ENCODE measurements at regions not wholly inside any gene's neighbourhood (a gene's known extent, or its start where the extent isn't known, plus 50 kb on each side); places are given as distances from the start of the nearest gene placed in this dataset.

DNA sequence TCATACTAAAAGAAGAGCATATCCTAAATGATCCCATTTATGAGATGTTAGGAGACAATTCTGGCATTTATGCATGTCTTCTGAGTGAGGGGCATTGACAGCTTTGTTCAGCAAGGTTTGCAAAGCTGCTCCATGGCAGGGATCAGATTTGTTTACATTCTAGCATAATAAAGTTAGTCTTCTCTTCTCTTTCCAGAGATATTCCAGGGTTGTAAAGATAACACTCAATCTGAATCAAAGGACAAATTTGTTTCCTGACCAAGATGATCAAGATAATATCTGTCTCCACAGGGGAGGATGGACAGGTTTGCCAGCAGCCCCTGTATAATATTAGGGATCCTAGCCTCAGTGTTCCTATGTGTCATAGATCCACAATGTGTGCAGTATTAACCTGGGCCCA lies 77.5 kb upstream of the ZC3H12C start:
- TF ChIP-seq, protein P1, sequence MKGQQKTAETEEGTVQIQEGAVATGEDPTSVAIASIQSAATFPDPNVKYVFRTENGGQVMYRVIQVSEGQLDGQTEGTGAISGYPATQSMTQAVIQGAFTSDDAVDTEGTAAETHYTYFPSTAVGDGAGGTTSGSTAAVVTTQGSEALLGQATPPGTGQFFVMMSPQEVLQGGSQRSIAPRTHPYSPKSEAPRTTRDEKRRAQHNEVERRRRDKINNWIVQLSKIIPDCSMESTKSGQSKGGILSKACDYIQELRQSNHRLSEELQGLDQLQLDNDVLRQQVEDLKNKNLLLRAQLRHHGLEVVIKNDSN (IDR thresholded peaks at IDR 0.05): no peak
- TF ChIP-seq RAD21 (IDR thresholded peaks at IDR 0.05; ENCODE audit: low read depth) (no peak), ZBTB7A (IDR thresholded peaks at IDR 0.05; ENCODE audit: low read depth) (no peak), REST (IDR thresholded peaks at IDR 0.05; ENCODE audit: low read depth) (no peak), TEAD4 (IDR thresholded peaks at IDR 0.05) (no peak), YY1 (IDR thresholded peaks at IDR 0.05; ENCODE audit: low read depth) (no peak), NFIC (IDR thresholded peaks at IDR 0.05) (no peak)
- TF ChIP-seq, protein P2, sequence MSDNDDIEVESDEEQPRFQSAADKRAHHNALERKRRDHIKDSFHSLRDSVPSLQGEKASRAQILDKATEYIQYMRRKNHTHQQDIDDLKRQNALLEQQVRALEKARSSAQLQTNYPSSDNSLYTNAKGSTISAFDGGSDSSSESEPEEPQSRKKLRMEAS (IDR thresholded peaks at IDR 0.05): no peak

All from Ishikawa (cell line).